ENCODE measurements at regions not wholly inside any gene's neighbourhood (a gene's known extent, or its start where the extent isn't known, plus 50 kb on each side); places are given as distances from the start of the nearest gene placed in this dataset.

- TF ChIP-seq EZH2 (IDR thresholded peaks at IDR 0.05) = no peak
- no peak for TF ChIP-seq POLR2AphosphoS5 (IDR thresholded peaks at IDR 0.05; ENCODE audit: borderline replicate concordance, low read depth, low read length)
These were observed 88.3 kb upstream of the AFDN start for GRCh38 chr6:167738386-167738785.
